HepG2 (cell line): ENCODE measurements at regions not wholly inside any gene's neighbourhood (a gene's known extent, or its start where the extent isn't known, plus 50 kb on each side); places are given as distances from the start of the nearest gene placed in this dataset.
A peak's percentile ranks its signal among the peaks of the same experiment; 100 is the strongest.

Experiments
- BHLHE40 ChIP-seq: IDR thresholded peaks from 2 replicates; pipeline ENCODE4 v1.6.1; 2011; ENCODE audit warnings: low read length, improper control_type of control experiment
- CBX5 ChIP-seq: sonication (generic); formaldehyde crosslinking; IDR thresholded peaks from 2 replicates; pipeline ENCODE4 v1.4.0; 2020; ENCODE audit warnings: missing genetic modification reagents, borderline replicate concordance
- ELF3 ChIP-seq: IDR thresholded peaks from 2 replicates; pipeline ENCODE4 v1.6.1; 2016; ENCODE audit warnings: missing genetic modification reagents, missing compliant biosample characterization
- FOXK1 ChIP-seq: sonication (generic); formaldehyde crosslinking; IDR thresholded peaks from 2 replicates; pipeline ENCODE4 v1.4.0; 2020; ENCODE audit warnings: low read depth, missing genetic modification reagents, borderline replicate concordance
- HES4 ChIP-seq: sonication (generic); formaldehyde crosslinking; IDR thresholded peaks from 2 replicates; pipeline ENCODE4 v1.9.0; 2021; ENCODE audit warnings: mild to moderate bottlenecking, missing genetic modification reagents, borderline replicate concordance
- KDM3A ChIP-seq: IDR thresholded peaks from 2 replicates; pipeline ENCODE4 v1.6.1; 2018; ENCODE audit warnings: low read depth, missing compliant biosample characterization
- KMT2B ChIP-seq: IDR thresholded peaks from 2 replicates; pipeline ENCODE4 v1.6.1; 2016; ENCODE audit warnings: missing genetic modification reagents, missing compliant biosample characterization
- MAZ ChIP-seq, 2 experiments: sonication (generic) in 1 of 2; formaldehyde crosslinking in 1 of 2; IDR thresholded peaks; 2 replicates each; pipeline versions ENCODE4 v1.5.0 to v1.6.1; 2012 to 2020; ENCODE audit warnings: low read depth in 2 of 2, mild to moderate bottlenecking in 2 of 2, borderline replicate concordance in 1 of 2, improper control_type of control experiment in 1 of 2, low read length in 1 of 2, missing genetic modification reagents in 1 of 2, moderate library complexity in 1 of 2
- NR2F1 ChIP-seq, 2 experiments: fragments of 450-650 bp in 1 of 2; formaldehyde crosslinking in 1 of 2; IDR thresholded peaks; 2 replicates each; pipeline versions ENCODE4 v1.5.0 to v1.6.1; 2016 to 2020; ENCODE audit warnings: mild to moderate bottlenecking in 1 of 2, missing compliant biosample characterization in 1 of 2, missing genetic modification reagents in 1 of 2, moderate library complexity in 1 of 2
- SNAI1 ChIP-seq: sonication (generic); formaldehyde crosslinking; IDR thresholded peaks from 2 replicates; pipeline ENCODE4 v1.5.0; 2020; ENCODE audit warnings: mild to moderate bottlenecking, missing genetic modification reagents, borderline replicate concordance
- SOX13 ChIP-seq, 3 experiments: fragments of 450-650 bp in 1 of 3; sonication (generic) in 1 of 3; formaldehyde crosslinking in 1 of 3; IDR thresholded peaks in 2 of 3; conservative IDR thresholded peaks in 1 of 3; 2 replicates each; pipeline versions ENCODE4 v1.5.0 to v1.6.1; 2016 to 2020; ENCODE audit warnings: antibody characterized with exemption in 1 of 3, mild to moderate bottlenecking in 1 of 3, missing compliant biosample characterization in 1 of 3, missing genetic modification reagents in 1 of 3, moderate library complexity in 1 of 3
- SP2 ChIP-seq: sonication (generic); formaldehyde crosslinking; IDR thresholded peaks from 2 replicates; pipeline ENCODE4 v1.5.1; 2020; ENCODE audit warnings: mild to moderate bottlenecking, missing genetic modification reagents
- TARDBP ChIP-seq: sonication (generic); formaldehyde crosslinking; IDR thresholded peaks from 2 replicates; pipeline ENCODE4 v1.8.0; 2022; ENCODE audit warnings: mild to moderate bottlenecking, missing genetic modification reagents
- XRCC5 ChIP-seq: fragments of 200-400 bp; formaldehyde crosslinking; optimal IDR thresholded peaks from 2 replicates; pipeline ENCODE3; 2017; ENCODE audit warnings: mild to moderate bottlenecking, low read length
- ZBTB7B ChIP-seq: sonication (generic); formaldehyde crosslinking; IDR thresholded peaks from 2 replicates; pipeline ENCODE4 v1.4.0; 2020; ENCODE audit warnings: missing genetic modification reagents
- ZNF3 ChIP-seq: IDR thresholded peaks from 2 replicates; pipeline ENCODE4 v1.7.0; 2017; ENCODE audit warnings: inconsistent platforms
- ZNF598 ChIP-seq: sonication (generic); formaldehyde crosslinking; IDR thresholded peaks from 2 replicates; pipeline ENCODE4 v1.5.1; 2020; ENCODE audit warnings: mild to moderate bottlenecking, missing genetic modification reagents, borderline replicate concordance
- ZNF644 ChIP-seq: IDR thresholded peaks from 2 replicates; pipeline ENCODE4 v1.6.1; 2016; ENCODE audit warnings: low read depth
- TF ChIP-seq, protein P1 (sequence below): IDR thresholded peaks from 2 replicates; pipeline ENCODE4 v1.6.1; 2012; ENCODE audit warnings: inconsistent platforms
- TF ChIP-seq, protein P2 (sequence below): sonication (generic); formaldehyde crosslinking; IDR thresholded peaks from 2 replicates; pipeline ENCODE4 v1.4.0; 2020; ENCODE audit warnings: mild to moderate bottlenecking, missing genetic modification reagents
- TF ChIP-seq, protein P3 (sequence below): IDR thresholded peaks from 2 replicates; pipeline ENCODE4 v1.6.1; 2016; ENCODE audit warnings: missing genetic modification reagents, missing compliant biosample characterization
- TF ChIP-seq, protein P4 (sequence below): sonication (generic); formaldehyde crosslinking; IDR thresholded peaks from 2 replicates; pipeline ENCODE4 v1.4.0; 2020; ENCODE audit warnings: missing genetic modification reagents
- TF ChIP-seq, protein P5 (sequence below): sonication (generic); formaldehyde crosslinking; IDR thresholded peaks from 2 replicates; pipeline ENCODE4 v1.5.1; 2020; ENCODE audit warnings: mild to moderate bottlenecking, missing genetic modification reagents, moderate library complexity

DNA sequence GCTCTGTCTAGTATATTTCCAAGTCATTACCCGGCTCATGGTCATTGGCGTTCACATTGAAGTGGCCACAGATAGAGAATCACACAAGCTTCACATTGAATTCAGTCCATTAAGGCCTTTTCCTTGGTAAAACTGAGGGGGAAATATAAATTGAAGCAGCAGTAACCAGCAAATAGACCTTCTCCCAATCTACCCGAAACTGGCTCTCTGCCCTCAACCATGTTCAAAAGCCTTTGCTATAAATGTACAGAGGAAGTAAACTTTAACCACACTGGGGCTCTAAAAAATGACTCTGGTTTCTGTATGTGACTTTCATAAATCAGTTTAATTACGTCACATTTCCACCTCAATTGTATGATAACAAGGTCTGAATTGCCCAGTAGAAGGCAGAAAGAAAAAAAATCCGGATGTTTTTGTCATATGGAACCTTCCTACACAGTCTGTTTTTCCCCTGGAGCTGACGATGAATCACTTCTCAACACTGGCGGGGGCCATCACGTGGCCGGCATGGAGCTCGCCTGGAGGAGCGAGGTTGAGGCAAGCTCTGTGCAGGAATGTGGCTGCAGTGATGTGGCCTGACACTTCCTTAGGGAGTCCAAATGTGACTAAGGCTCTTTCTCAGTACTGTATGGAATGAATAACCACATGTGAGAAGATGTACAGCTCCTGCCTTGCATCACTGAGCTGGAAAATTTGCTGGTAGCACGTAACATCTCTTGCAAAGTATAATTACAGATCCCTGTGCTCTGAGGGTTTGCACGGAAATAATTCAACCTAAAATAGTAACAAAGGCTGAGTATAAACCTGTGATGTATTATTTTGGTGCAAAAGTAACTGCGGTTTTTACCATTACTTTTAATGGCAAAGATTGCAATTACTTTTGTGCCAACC lies 58.6 kb upstream of the SNX9 start (continued):
- TF ChIP-seq ZBTB7B, result no peak
- TF ChIP-seq KDM3A, result peak; percentile 32; the same call in 1 of the 2 replicates
- TF ChIP-seq, protein P1, sequence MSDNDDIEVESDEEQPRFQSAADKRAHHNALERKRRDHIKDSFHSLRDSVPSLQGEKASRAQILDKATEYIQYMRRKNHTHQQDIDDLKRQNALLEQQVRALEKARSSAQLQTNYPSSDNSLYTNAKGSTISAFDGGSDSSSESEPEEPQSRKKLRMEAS, result peak; percentile 95
- peak; percentile 38; the same call in 1 of the 2 replicates for TF ChIP-seq FOXK1 (CRISPR knock-in tag)
- TF ChIP-seq MAZ (IDR thresholded peaks at IDR 0.05; ENCODE audit: borderline replicate concordance, low read depth, low read length), result peak; percentile 82; the same call in 1 of the 2 replicates
- TF ChIP-seq MAZ (CRISPR knock-in tag; IDR thresholded peaks at IDR 0.05; ENCODE audit: low read depth), result no peak
- no peak for TF ChIP-seq HES4 (CRISPR knock-in tag)
- 0 out of 2 replicates have a peak, but pooled peaks have one; percentile 49 for TF ChIP-seq SNAI1
- TF ChIP-seq TARDBP (CRISPR knock-in tag), result 0 out of 2 replicates have a peak, but pooled peaks have one; percentile 50
- TF ChIP-seq CBX5 (CRISPR knock-in tag), result peak; percentile 73; the same call in 1 of the 2 replicates
- peak; percentile 53 for TF ChIP-seq XRCC5
- TF ChIP-seq, protein P2, sequence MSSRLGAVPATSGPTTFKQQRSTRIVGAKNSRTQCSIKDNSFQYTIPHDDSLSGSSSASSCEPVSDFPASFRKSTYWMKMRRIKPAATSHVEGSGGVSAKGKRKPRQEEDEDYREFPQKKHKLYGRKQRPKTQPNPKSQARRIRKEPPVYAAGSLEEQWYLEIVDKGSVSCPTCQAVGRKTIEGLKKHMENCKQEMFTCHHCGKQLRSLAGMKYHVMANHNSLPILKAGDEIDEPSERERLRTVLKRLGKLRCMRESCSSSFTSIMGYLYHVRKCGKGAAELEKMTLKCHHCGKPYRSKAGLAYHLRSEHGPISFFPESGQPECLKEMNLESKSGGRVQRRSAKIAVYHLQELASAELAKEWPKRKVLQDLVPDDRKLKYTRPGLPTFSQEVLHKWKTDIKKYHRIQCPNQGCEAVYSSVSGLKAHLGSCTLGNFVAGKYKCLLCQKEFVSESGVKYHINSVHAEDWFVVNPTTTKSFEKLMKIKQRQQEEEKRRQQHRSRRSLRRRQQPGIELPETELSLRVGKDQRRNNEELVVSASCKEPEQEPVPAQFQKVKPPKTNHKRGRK (CRISPR knock-in tag), result no peak
- TF ChIP-seq ZNF644 (CRISPR knock-in tag), result peak; percentile 91
- no peak for TF ChIP-seq SOX13 (IDR thresholded peaks at IDR 0.05)
- peak in 1 of 2 experiments; percentile 38; a peak in 1 of 4 replicates for TF ChIP-seq SOX13 (CRISPR knock-in tag; conservative IDR thresholded peaks at IDR 0.05 in 1 of 2, IDR thresholded peaks at IDR 0.05 in 1 of 2)
- TF ChIP-seq ZNF3, result no peak
- TF ChIP-seq NR2F1 (CRISPR knock-in tag; IDR thresholded peaks at IDR 0.05), result no peak
- peak; percentile 82 for TF ChIP-seq BHLHE40
- TF ChIP-seq, protein P3, sequence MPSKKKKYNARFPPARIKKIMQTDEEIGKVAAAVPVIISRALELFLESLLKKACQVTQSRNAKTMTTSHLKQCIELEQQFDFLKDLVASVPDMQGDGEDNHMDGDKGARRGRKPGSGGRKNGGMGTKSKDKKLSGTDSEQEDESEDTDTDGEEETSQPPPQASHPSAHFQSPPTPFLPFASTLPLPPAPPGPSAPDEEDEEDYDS (CRISPR knock-in tag), result peak; percentile 43; the same call in 1 of the 2 replicates
- TF ChIP-seq KMT2B, result peak; percentile 41; the same call in 1 of the 2 replicates
- TF ChIP-seq ZNF598 (CRISPR knock-in tag), result 0 out of 2 replicates have a peak, but pooled peaks have one; percentile 38
- no peak for TF ChIP-seq SP2
- TF ChIP-seq, protein P4, sequence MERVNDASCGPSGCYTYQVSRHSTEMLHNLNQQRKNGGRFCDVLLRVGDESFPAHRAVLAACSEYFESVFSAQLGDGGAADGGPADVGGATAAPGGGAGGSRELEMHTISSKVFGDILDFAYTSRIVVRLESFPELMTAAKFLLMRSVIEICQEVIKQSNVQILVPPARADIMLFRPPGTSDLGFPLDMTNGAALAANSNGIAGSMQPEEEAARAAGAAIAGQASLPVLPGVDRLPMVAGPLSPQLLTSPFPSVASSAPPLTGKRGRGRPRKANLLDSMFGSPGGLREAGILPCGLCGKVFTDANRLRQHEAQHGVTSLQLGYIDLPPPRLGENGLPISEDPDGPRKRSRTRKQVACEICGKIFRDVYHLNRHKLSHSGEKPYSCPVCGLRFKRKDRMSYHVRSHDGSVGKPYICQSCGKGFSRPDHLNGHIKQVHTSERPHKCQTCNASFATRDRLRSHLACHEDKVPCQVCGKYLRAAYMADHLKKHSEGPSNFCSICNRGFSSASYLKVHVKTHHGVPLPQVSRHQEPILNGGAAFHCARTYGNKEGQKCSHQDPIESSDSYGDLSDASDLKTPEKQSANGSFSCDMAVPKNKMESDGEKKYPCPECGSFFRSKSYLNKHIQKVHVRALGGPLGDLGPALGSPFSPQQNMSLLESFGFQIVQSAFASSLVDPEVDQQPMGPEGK (CRISPR knock-in tag), result peak; percentile 85
- TF ChIP-seq, protein P5, sequence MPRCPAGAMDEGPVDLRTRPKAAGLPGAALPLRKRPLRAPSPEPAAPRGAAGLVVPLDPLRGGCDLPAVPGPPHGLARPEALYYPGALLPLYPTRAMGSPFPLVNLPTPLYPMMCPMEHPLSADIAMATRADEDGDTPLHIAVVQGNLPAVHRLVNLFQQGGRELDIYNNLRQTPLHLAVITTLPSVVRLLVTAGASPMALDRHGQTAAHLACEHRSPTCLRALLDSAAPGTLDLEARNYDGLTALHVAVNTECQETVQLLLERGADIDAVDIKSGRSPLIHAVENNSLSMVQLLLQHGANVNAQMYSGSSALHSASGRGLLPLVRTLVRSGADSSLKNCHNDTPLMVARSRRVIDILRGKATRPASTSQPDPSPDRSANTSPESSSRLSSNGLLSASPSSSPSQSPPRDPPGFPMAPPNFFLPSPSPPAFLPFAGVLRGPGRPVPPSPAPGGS (CRISPR knock-in tag), result 0 out of 2 replicates have a peak, but pooled peaks have one; percentile 66
- peak; percentile 89; the same call in 1 of the 2 replicates for TF ChIP-seq ELF3 (CRISPR knock-in tag)
